ENCODE measurements at regions not wholly inside any gene's neighbourhood (a gene's known extent, or its start where the extent isn't known, plus 50 kb on each side); places are given as distances from the start of the nearest gene placed in this dataset.

- no peak overlapping the region for H2AFZ ChIP-seq (ENCODE audit: insufficient read depth, low read length, poor library complexity)
- WGBS (ENCODE audit: extremely low coverage, insufficient coverage, insufficient read length): no CpG with 5 or more reads among the region's 3 CpGs
- no peak overlapping the region for H3K4me3 ChIP-seq (ENCODE audit: low read depth, low read length)
- no peaks in the 10 kb centered on the region for H3K27me3 ChIP-seq (ENCODE audit: insufficient read depth, low read length)
- H4K91ac ChIP-seq (ENCODE audit: low read depth, low read length): no peak overlapping the region
- H3K18ac ChIP-seq (ENCODE audit: low read length): no peak overlapping the region
- no peaks in the 10 kb centered on the region for H3K4me1 ChIP-seq (ENCODE audit: control insufficient read depth in 1 of 2, insufficient read depth in 2 of 2, low read length in 2 of 2)
- H4K12ac ChIP-seq (ENCODE audit: low read depth, low read length): no peak overlapping the region
- H2BK12ac ChIP-seq (ENCODE audit: low read length): no peak overlapping the region
- no peaks in the 10 kb centered on the region for H3K79me2 ChIP-seq (ENCODE audit: control insufficient read depth, insufficient read depth, low read length, poor library complexity)
- no peak overlapping the region for H3K27ac ChIP-seq (ENCODE audit: low read depth, low read length)
- no peak overlapping the region for H3K23ac ChIP-seq (ENCODE audit: low read length)
- no peak overlapping the region for H4K8ac ChIP-seq (ENCODE audit: low read depth, low read length)
- H3K4me2 ChIP-seq (ENCODE audit: low read length): no peak overlapping the region
- H3K79me1 ChIP-seq (ENCODE audit: low read length): no peaks in the 10 kb centered on the region
- H3K4ac ChIP-seq (ENCODE audit: low read depth, low read length): no peak overlapping the region
- DNase-seq: peak in 1 of 2 donors; percentile 28
- no peaks in the 10 kb centered on the region for H3K9me3 ChIP-seq (ENCODE audit: insufficient read depth, low read depth, low read length)
- no peak overlapping the region for H3K14ac ChIP-seq (ENCODE audit: low read length)
- no peaks in the 10 kb centered on the region for H3K36me3 ChIP-seq (ENCODE audit: control insufficient read depth in 1 of 2, insufficient read depth in 2 of 2, low read length in 2 of 2)
- no peak overlapping the region for H2BK120ac ChIP-seq (ENCODE audit: insufficient read depth, low read length, poor library complexity)
- H3K9ac ChIP-seq (ENCODE audit: low read length): no peak overlapping the region
- no peak overlapping the region for H2AK5ac ChIP-seq (ENCODE audit: low read length)
- no peak overlapping the region for H2BK5ac ChIP-seq (ENCODE audit: low read depth, low read length, poor library complexity)
Measured at GRCh38 chr15:26132811-26133210, 269.7 kb upstream of the ATP10A start.

GRCh38 chr15:26129852-26130251 lies 266.7 kb upstream of the ATP10A start:
- Histone ChIP-seq H3K9me3 (ENCODE audit: insufficient read depth, low read depth, low read length) (no peaks in the 10 kb centered on the region), H3K4me1 (ENCODE audit: control insufficient read depth in 1 of 2, insufficient read depth in 2 of 2, low read length in 2 of 2) (no peaks in the 10 kb centered on the region), H4K8ac (ENCODE audit: low read depth, low read length) (no peak overlapping the region), H2BK120ac (ENCODE audit: insufficient read depth, low read length, poor library complexity) (no peak overlapping the region), H3K4me3 (ENCODE audit: low read depth, low read length) (no peak overlapping the region), H3K27ac (ENCODE audit: low read depth, low read length) (no peak overlapping the region), H3K36me3 (ENCODE audit: control insufficient read depth in 1 of 2, insufficient read depth in 2 of 2, low read length in 2 of 2) (no peaks in the 10 kb centered on the region), H2BK12ac (ENCODE audit: low read length) (no peak overlapping the region), H3K79me1 (ENCODE audit: low read length) (no peaks in the 10 kb centered on the region), H3K9ac (ENCODE audit: low read length) (no peak overlapping the region), H3K18ac (ENCODE audit: low read length) (no peak overlapping the region), H2AFZ (ENCODE audit: insufficient read depth, low read length, poor library complexity) (no peak overlapping the region), H3K23ac (ENCODE audit: low read length) (no peak overlapping the region), H3K4me2 (ENCODE audit: low read length) (no peak overlapping the region), H3K79me2 (ENCODE audit: control insufficient read depth, insufficient read depth, low read length, poor library complexity) (no peaks in the 10 kb centered on the region), H3K4ac (ENCODE audit: low read depth, low read length) (no peak overlapping the region), H4K91ac (ENCODE audit: low read depth, low read length) (no peak overlapping the region), H2AK5ac (ENCODE audit: low read length) (no peak overlapping the region), H4K12ac (ENCODE audit: low read depth, low read length) (no peak overlapping the region), H3K27me3 (ENCODE audit: insufficient read depth, low read length) (no peaks in the 10 kb centered on the region), H3K14ac (ENCODE audit: low read length) (no peak overlapping the region), H2BK5ac (ENCODE audit: low read depth, low read length, poor library complexity) (no peak overlapping the region)
- no CpG with 5 or more reads among the region's 5 CpGs for WGBS (ENCODE audit: extremely low coverage, insufficient coverage, insufficient read length)
- DNase-seq: peak; percentile 71 to 84

- Histone ChIP-seq H2BK120ac (ENCODE audit: insufficient read depth, low read length, poor library complexity) (no peak overlapping the region), H4K8ac (ENCODE audit: low read depth, low read length) (no peak overlapping the region), H3K4me3 (ENCODE audit: low read depth, low read length) (no peak overlapping the region), H3K27ac (ENCODE audit: low read depth, low read length) (no peak overlapping the region), H3K14ac (ENCODE audit: low read length) (no peak overlapping the region), H2BK5ac (ENCODE audit: low read depth, low read length, poor library complexity) (no peak overlapping the region), H3K18ac (ENCODE audit: low read length) (no peak overlapping the region), H2AK5ac (ENCODE audit: low read length) (no peak overlapping the region), H2AFZ (ENCODE audit: insufficient read depth, low read length, poor library complexity) (no peak overlapping the region), H3K23ac (ENCODE audit: low read length) (no peak overlapping the region), H3K4me1 (ENCODE audit: control insufficient read depth in 1 of 2, insufficient read depth in 2 of 2, low read length in 2 of 2) (no peaks in the 10 kb centered on the region), H3K36me3 (ENCODE audit: control insufficient read depth in 1 of 2, insufficient read depth in 2 of 2, low read length in 2 of 2) (no peaks in the 10 kb centered on the region), H3K79me2 (ENCODE audit: control insufficient read depth, insufficient read depth, low read length, poor library complexity) (no peaks in the 10 kb centered on the region), H3K9ac (ENCODE audit: low read length) (no peak overlapping the region), H3K4me2 (ENCODE audit: low read length) (no peak overlapping the region), H3K9me3 (ENCODE audit: insufficient read depth, low read depth, low read length) (no peaks in the 10 kb centered on the region), H3K79me1 (ENCODE audit: low read length) (no peaks in the 10 kb centered on the region), H2BK12ac (ENCODE audit: low read length) (no peak overlapping the region), H4K12ac (ENCODE audit: low read depth, low read length) (no peak overlapping the region), H4K91ac (ENCODE audit: low read depth, low read length) (no peak overlapping the region), H3K4ac (ENCODE audit: low read depth, low read length) (no peak overlapping the region), H3K27me3 (ENCODE audit: insufficient read depth, low read length) (no peaks in the 10 kb centered on the region)
- peak; percentile 72 to 79 for DNase-seq
- WGBS (ENCODE audit: extremely low coverage, insufficient coverage, insufficient read length): no CpG with 5 or more reads among the region's 7 CpGs
Measured at GRCh38 chr15:26128611-26129140, 265.5 kb upstream of the ATP10A start.

GRCh38 chr15:26126819-26127387 lies 263.8 kb upstream of the ATP10A start:
- no CpG with 5 or more reads among the region's 3 CpGs for WGBS (ENCODE audit: extremely low coverage, insufficient coverage, insufficient read length)
- no peak for DNase-seq
- H4K8ac ChIP-seq (ENCODE audit: low read depth, low read length): no peak overlapping the region
- no peaks in the 10 kb centered on the region for H3K9me3 ChIP-seq (ENCODE audit: insufficient read depth, low read depth, low read length)
- H3K4me1 ChIP-seq (ENCODE audit: control insufficient read depth in 1 of 2, insufficient read depth in 2 of 2, low read length in 2 of 2): no peaks in the 10 kb centered on the region
- H3K4me3 ChIP-seq (ENCODE audit: low read depth, low read length): no peak overlapping the region
- no peaks in the 10 kb centered on the region for H3K79me2 ChIP-seq (ENCODE audit: control insufficient read depth, insufficient read depth, low read length, poor library complexity)
- H3K27me3 ChIP-seq (ENCODE audit: insufficient read depth, low read length): no peaks in the 10 kb centered on the region
- no peak overlapping the region for H2BK12ac ChIP-seq (ENCODE audit: low read length)
- no peak overlapping the region for H3K18ac ChIP-seq (ENCODE audit: low read length)
- no peaks in the 10 kb centered on the region for H3K36me3 ChIP-seq (ENCODE audit: control insufficient read depth in 1 of 2, insufficient read depth in 2 of 2, low read length in 2 of 2)
- H3K4ac ChIP-seq (ENCODE audit: low read depth, low read length): no peak overlapping the region
- no peak overlapping the region for H2BK5ac ChIP-seq (ENCODE audit: low read depth, low read length, poor library complexity)
- H3K23ac ChIP-seq (ENCODE audit: low read length): no peak overlapping the region
- H3K14ac ChIP-seq (ENCODE audit: low read length): no peak overlapping the region
- no peak overlapping the region for H3K27ac ChIP-seq (ENCODE audit: low read depth, low read length)
- H2BK120ac ChIP-seq (ENCODE audit: insufficient read depth, low read length, poor library complexity): no peak overlapping the region
- H3K9ac ChIP-seq (ENCODE audit: low read length): no peak overlapping the region
- H2AK5ac ChIP-seq (ENCODE audit: low read length): no peak overlapping the region
- H2AFZ ChIP-seq (ENCODE audit: insufficient read depth, low read length, poor library complexity): no peak overlapping the region
- no peak overlapping the region for H4K91ac ChIP-seq (ENCODE audit: low read depth, low read length)
- no peak overlapping the region for H4K12ac ChIP-seq (ENCODE audit: low read depth, low read length)
- H3K4me2 ChIP-seq (ENCODE audit: low read length): no peak overlapping the region
- H3K79me1 ChIP-seq (ENCODE audit: low read length): no peaks in the 10 kb centered on the region

Measured in trophoblast cell (in vitro differentiated cells and primary cell).